NT2/D1 (cell line): ENCODE measurements at regions not wholly inside any gene's neighbourhood (a gene's known extent, or its start where the extent isn't known, plus 50 kb on each side); places are given as distances from the start of the nearest gene placed in this dataset.
A peak's percentile ranks its signal among the peaks of the same experiment; 100 is the strongest.

ENCODE experiments used
- DNase-seq: peaks from one replicate; pipeline ENCODE4 v3.0.0-alpha.2; 2011; ENCODE audit warnings: low read depth, low spot score
- H3K27me3 ChIP-seq: 2 replicates; pipeline ENCODE4 v1.6.0; 2011; ENCODE audit warnings: mild to moderate bottlenecking; ENCODE audit not compliant: insufficient read length, insufficient read depth
- H3K36me3 ChIP-seq: 2 replicates; pipeline ENCODE4 v1.6.1; 2011; ENCODE audit warnings: mild to moderate bottlenecking, low read length, mixed read lengths; ENCODE audit not compliant: insufficient read depth, insufficient read length
- H3K4me1 ChIP-seq: 2 replicates; pipeline ENCODE4 v1.5.1; 2011; ENCODE audit not compliant: insufficient read depth, insufficient read length
- H3K4me3 ChIP-seq: 2 replicates; pipeline ENCODE4 v1.5.1; 2011; ENCODE audit warnings: low read depth; ENCODE audit not compliant: insufficient read length
- H3K9ac ChIP-seq: 2 replicates; pipeline ENCODE4 v1.6.0; 2011; ENCODE audit warnings: low read depth; ENCODE audit not compliant: insufficient read length
- H3K9me3 ChIP-seq: 2 replicates; pipeline ENCODE4 v1.5.1; 2011; ENCODE audit warnings: mild to moderate bottlenecking, low read length; ENCODE audit not compliant: insufficient read depth
- SUZ12 ChIP-seq: IDR thresholded peaks from 2 replicates; pipeline ENCODE4 v1.6.1; 2011; ENCODE audit not compliant: insufficient read length, insufficient read depth; ENCODE audit errors: extremely low read depth
- YY1 ChIP-seq: IDR thresholded peaks from 2 replicates; pipeline ENCODE4 v1.6.1; 2011; ENCODE audit not compliant: insufficient read length, insufficient read depth
- ZNF274 ChIP-seq: IDR thresholded peaks from 2 replicates; pipeline ENCODE4 v1.6.1; 2011; ENCODE audit warnings: mild to moderate bottlenecking, low read depth, low read length

DNA sequence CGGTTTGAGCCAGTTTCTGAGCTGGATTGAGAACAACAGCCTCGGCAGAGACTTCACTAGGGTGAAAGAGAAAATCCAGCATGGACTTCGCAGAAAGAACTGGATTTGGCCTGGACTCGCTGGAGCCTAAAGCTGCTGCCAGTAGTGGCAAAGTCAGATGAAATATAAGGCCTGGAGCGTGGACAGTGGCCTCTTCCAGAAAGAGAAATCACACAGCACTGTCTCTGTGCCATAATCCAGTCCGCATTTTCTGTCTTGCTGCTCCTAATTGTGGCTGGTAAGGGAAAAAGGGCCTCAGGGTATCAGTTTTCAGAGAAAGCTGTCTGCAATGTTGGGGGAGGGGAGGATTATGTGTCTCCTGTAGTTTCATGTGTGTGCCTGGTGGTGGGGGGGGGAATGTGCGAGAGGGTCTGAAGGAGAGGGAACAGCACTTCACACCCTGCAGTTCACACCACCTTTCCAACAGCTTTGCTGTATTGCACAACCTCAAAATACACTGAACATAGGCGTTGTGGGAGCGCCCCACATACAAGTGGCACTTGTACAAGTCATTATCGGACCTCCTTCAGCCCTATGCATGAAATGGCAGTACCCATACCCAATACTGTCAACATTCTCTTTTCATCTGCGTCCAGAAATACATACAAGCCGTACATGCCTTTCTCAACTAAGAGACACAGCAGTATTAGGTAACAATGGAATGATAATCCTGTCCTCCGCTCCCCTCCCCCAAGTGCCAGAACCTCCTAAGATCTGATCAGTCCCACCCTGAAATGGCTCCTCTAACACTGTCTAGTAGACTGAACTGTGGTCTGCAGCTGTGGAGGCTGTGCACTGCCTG is 107.5 kb upstream of the ATF7IP start:
- DNase-seq, result peak; percentile 100
- Histone ChIP-seq H3K4me1 (peaks cover 11% of the 10 kb centered on the region), H3K9ac (no peak overlapping the region), H3K27me3 (no peaks in the 10 kb centered on the region), H3K9me3 (peaks cover 39% of the 10 kb centered on the region), H3K36me3 (no peaks in the 10 kb centered on the region), H3K4me3 (no peak overlapping the region)
- TF ChIP-seq ZNF274, result no peak
- no peak for TF ChIP-seq YY1
- TF ChIP-seq SUZ12, result no peak

DNA sequence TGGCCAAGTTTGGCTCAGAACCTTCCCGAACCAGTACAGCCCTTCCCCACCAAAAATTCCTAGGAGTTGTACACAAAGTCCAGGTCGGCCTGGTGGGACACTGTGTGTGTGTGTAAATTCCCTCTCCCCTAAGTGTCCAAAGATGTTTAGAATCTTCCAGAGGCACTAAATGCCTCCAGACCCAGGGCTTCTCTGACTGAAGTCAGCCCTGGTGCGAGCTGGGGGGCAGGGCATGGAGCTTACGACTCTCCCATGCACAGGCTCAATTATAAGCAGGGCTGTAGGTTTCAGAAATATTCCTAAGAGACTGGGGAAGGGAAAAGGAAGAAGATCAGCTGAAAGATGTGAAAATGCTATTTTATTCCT is 106.9 kb upstream of the ATF7IP start:
- peaks cover 44% of the 10 kb centered on the region for H3K9me3 ChIP-seq
- no peak overlapping the region for H3K9ac ChIP-seq
- DNase-seq, result no peak
- H3K4me1 ChIP-seq, result peaks cover 11% of the 10 kb centered on the region
- TF ChIP-seq SUZ12 (no peak), ZNF274 (no peak), YY1 (no peak)
- no peaks in the 10 kb centered on the region for H3K27me3 ChIP-seq
- no peak overlapping the region for H3K4me3 ChIP-seq
- no peaks in the 10 kb centered on the region for H3K36me3 ChIP-seq

DNA sequence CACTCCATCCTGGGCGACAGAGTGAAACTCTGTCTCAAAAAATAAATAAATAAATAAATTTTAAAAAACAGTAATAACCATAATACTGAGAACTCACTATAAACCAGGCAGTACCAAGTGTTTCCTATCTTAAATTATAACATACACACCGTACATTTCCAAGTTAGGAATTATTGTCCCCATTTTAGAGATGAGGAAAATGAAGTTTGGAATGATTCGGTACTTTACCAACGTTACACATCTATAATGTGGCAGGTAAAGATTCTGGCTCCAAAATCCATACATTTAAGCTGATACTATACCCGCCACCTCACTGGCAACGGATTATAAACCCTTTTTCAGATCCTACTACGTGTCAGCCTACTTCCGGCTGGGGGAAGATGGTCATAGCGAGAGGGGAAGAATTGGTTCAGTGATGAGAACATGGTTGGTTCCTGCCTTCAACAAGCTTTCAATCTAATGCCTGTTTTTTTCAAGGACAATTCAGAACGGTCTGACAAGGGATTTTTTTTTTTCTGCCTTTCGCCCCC is 105.9 kb upstream of the ATF7IP start:
- H3K4me3 ChIP-seq, result no peak overlapping the region
- H3K27me3 ChIP-seq, result no peaks in the 10 kb centered on the region
- H3K9ac ChIP-seq, result no peak overlapping the region
- peaks cover 53% of the 10 kb centered on the region for H3K9me3 ChIP-seq
- peaks cover 11% of the 10 kb centered on the region for H3K4me1 ChIP-seq
- no peaks in the 10 kb centered on the region for H3K36me3 ChIP-seq
- TF ChIP-seq YY1 (no peak), SUZ12 (no peak), ZNF274 (no peak)
- no peak for DNase-seq

DNA sequence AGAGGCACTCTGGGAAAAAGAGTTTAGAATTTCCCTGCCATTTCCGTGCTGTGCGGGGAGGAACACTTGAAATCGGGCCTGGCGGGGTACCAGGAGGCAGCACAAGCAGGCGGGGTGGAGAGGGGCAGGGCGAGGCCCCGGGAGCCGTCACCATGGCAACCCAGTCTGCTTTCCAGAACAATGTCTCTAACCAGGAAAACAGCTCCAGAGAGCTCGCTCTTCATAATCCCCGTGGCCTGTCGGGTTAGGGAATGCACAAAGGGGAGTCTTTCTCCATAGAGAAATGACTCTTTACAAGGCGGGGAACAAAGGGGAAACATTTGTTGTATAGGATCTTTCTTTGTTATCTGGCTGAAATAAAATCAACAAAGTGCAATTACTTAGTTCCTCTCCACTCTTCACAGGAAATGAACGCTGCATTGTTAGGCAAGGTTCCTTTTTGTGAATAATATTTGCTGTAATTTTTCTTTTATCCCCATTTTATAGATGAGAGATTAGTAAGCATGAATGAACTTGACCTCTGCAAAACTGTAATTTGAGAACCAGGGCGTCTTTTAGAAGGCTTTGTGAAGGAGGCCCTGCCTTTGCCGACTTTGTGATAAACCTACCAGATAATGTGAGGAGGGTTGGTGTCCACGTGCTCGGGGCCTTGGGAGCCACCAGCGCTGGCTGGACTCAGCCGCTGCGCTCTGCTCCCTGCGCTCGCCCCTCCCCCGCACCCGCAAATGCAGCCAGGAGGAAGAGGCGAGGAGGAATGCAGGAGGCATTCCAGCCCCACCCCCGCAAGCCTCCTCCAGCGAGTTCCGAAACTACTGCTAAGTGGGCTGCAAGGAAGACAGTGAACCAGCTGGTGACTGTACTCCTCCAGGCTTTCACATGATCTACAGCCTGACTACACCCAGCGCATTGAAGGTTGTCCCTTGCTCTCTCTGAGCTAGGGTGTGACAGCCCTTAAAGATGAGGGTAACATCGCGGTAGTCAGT is 105.2 kb upstream of the ATF7IP start:
- H3K4me1 ChIP-seq, result peaks cover 11% of the 10 kb centered on the region
- TF ChIP-seq YY1, result no peak
- no peak for TF ChIP-seq SUZ12
- TF ChIP-seq ZNF274, result no peak
- H3K4me3 ChIP-seq, result peak overlapping the region; percentile 1
- no peaks in the 10 kb centered on the region for H3K36me3 ChIP-seq
- H3K9ac ChIP-seq, result peak overlapping the region; percentile 61
- H3K27me3 ChIP-seq, result no peaks in the 10 kb centered on the region
- peak; percentile 100 for DNase-seq
- H3K9me3 ChIP-seq, result peaks cover 58% of the 10 kb centered on the region

DNA sequence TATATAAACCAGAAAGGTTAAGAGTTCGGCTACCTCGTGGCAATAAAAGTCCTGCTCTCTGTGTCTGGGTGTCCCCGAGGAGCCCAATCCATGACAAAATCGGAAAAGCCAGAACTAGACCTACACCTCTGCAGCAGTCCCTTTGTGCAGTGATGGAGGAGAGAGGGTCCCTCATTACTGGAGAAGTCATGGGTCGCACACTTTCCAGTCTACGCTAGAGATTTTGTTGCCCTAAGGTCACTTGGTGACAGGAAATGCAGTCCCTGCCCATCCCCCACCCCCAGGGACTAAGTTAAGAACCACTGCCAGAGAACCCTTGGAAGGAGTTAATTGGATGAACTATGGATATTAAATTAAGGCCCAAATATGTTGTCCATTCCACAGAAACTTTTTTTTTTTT is 104.4 kb upstream of the ATF7IP start:
- peak overlapping the region; percentile 61 for H3K9ac ChIP-seq
- TF ChIP-seq YY1 (no peak), SUZ12 (no peak)
- no peaks in the 10 kb centered on the region for H3K36me3 ChIP-seq
- peaks cover 11% of the 10 kb centered on the region for H3K4me1 ChIP-seq
- DNase-seq, result no peak
- peaks cover 57% of the 10 kb centered on the region for H3K9me3 ChIP-seq
- no peaks in the 10 kb centered on the region for H3K27me3 ChIP-seq
- peak overlapping the region; percentile 1 for H3K4me3 ChIP-seq

DNA sequence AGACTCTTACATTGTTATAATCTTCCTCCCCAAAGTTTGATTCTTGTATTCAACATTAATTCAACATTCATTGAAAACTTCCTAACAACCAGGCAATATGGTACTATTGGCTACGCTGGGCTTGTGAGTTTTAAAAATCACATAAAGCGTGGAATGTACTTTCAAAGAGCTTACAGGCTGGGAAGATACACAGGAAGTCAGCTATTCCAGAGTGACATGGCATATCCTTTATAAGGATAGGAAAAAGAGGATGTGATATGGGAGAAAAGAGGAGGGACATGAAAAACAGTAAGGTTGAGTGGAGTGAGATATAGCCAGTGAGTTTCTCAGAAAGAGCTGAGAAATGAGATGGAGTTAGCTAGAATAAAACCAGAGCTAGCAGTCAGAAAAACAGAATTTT is 103.6 kb upstream of the ATF7IP start:
- Histone ChIP-seq H3K9me3 (peaks cover 50% of the 10 kb centered on the region), H3K4me3 (no peak overlapping the region), H3K36me3 (no peaks in the 10 kb centered on the region), H3K27me3 (no peaks in the 10 kb centered on the region), H3K4me1 (peaks cover 11% of the 10 kb centered on the region), H3K9ac (no peak overlapping the region)
- no peak for DNase-seq
- no peak for TF ChIP-seq SUZ12
- TF ChIP-seq ZNF274, result no peak
- TF ChIP-seq YY1, result no peak
